HEK293T (cell line): ENCODE measurements at regions not wholly inside any gene's neighbourhood (a gene's known extent, or its start where the extent isn't known, plus 50 kb on each side); places are given as distances from the start of the nearest gene placed in this dataset.

ENCODE experiments used
- CTBP1 ChIP-seq: fragments of 450-650 bp; IDR thresholded peaks from 2 replicates; pipeline ENCODE4 v1.6.1; 2016; ENCODE audit warnings: borderline replicate concordance
- ELF4 ChIP-seq: fragments of 450-650 bp; IDR thresholded peaks from 2 replicates; pipeline ENCODE4 v1.6.1; 2017; ENCODE audit warnings: antibody characterized with exemption
- FOXM1 ChIP-seq: fragments of 450-650 bp; IDR thresholded peaks from 2 replicates; pipeline ENCODE4 v1.6.1; 2017; ENCODE audit warnings: mild to moderate bottlenecking, borderline replicate concordance
- L3MBTL2 ChIP-seq: fragments of 450-650 bp; conservative IDR thresholded peaks from 2 replicates; pipeline ENCODE4 v1.6.1; 2016; ENCODE audit warnings: mild to moderate bottlenecking
- SP1 ChIP-seq: fragments of 450-650 bp; IDR thresholded peaks from 2 replicates; pipeline ENCODE4 v1.6.1; 2017

- no peak for TF ChIP-seq L3MBTL2
- TF ChIP-seq FOXM1 = no peak
- TF ChIP-seq SP1 = no peak
- TF ChIP-seq ELF4 = no peak
- no peak for TF ChIP-seq CTBP1
Observed at GRCh38 chr15:62739507-62739906, 303.0 kb upstream of the TPM1 start.
